ENCODE measurements at regions not wholly inside any gene's neighbourhood (a gene's known extent, or its start where the extent isn't known, plus 50 kb on each side); places are given as distances from the start of the nearest gene placed in this dataset.

DNA sequence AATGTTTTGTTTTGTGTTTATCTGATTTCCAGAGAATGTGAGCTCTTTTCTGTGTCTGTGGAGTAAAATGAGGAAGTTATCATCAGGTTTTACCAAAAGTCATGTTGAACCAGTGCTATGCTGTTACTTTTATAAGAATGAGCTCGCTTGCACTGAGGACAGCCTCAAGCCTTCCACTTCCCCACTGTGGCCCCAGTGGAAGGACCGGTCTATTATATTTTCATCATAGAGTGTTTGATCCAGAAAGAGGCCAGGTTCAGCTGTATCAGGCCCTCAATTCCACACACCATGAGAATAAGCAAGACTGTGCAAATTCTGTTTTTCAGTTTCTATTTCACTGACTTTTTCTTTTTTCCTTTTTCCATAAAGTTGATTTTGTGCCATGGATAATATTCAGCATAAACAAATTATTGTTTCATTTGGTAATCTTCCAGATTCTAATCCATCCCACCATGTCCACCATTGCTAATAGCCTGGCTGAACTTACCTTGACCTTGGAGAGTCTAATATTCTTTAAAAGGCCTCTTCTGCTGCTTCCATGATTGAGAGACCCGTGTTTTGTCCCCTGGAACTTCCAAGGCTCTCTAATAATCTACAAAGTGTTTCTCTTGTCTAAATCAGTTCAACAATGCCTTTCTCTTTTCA, 286.2 kb downstream of the THBS2 start:
- TF ChIP-seq CTCF (IDR thresholded peaks at IDR 0.05; ENCODE audit: low read depth, low read length, missing control alignments): no peak
- no peak for DNase-seq (ENCODE audit: low read depth)
- H3K4me3 ChIP-seq (ENCODE audit: low read depth, low read length): no peak overlapping the region

DNA sequence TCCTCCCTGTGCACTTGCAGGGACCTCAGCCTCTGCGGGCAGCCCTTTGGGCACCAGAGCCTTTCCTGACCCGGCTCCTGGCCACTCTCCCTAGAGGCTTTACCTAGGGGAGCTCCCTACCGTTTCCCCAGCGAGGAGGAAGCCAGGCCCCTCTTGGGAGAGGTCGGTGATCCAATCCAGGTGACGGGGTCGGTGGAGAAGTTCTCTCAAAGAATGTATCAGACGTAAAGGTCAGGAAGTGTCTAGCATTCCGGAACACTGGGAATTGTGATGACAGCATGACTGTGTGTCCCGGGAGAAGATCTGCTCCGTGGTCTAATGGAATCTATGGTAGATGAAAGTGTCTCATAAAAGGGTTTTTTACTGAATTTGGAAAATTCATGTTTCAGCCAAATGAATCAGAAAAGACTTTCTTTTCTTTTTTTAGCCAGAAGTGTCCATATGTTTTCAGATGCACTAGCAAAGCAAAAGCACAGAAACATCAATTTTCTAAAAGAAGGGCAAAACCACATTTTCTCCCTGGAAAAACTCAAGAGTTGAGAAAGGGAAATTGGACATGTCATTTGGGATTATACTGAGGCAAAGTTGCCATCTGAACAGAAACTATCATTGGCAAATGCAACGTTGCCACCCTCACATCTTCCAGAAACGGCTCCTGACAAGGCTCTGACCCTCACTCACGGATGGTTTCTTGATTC, 289.4 kb downstream of the THBS2 start:
- H3K4me3 ChIP-seq (ENCODE audit: low read depth, low read length): no peak overlapping the region
- no peak for TF ChIP-seq CTCF (IDR thresholded peaks at IDR 0.05; ENCODE audit: low read depth, low read length, missing control alignments)
- DNase-seq (ENCODE audit: low read depth): no peak

GRCh38 chr6:168962886-168963285, 290.8 kb downstream of the THBS2 start:
- DNase-seq (ENCODE audit: low read depth): no peak
- TF ChIP-seq CTCF (IDR thresholded peaks at IDR 0.05; ENCODE audit: low read depth, low read length, missing control alignments): no peak
- H3K4me3 ChIP-seq (ENCODE audit: low read depth, low read length): no peak overlapping the region

DNA sequence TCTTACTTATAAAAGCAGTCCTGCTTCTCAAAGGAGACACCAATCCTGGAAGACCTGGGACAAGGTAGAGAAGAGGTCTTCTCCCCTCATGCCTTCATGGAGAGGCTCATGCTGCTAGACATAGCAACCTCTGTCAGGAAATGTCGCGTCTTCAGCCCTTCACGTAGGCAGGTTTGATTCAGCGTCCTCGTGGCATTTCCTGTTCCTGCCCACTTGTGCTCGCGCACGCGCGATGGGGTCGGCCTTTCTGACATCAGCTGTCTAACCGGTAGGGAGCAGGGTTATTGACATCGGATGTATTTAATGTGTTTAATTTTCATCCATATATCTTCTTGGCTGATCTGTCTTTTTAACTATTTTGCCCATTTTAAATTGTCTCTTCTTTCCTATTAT, 292.4 kb downstream of the THBS2 start:
- no peak overlapping the region for H3K4me3 ChIP-seq (ENCODE audit: low read depth, low read length)
- no peak for TF ChIP-seq CTCF (IDR thresholded peaks at IDR 0.05; ENCODE audit: low read depth, low read length, missing control alignments)
- DNase-seq (ENCODE audit: low read depth): no peak

- no peak for TF ChIP-seq CTCF (IDR thresholded peaks at IDR 0.05; ENCODE audit: low read depth, low read length, missing control alignments)
- H3K4me3 ChIP-seq (ENCODE audit: low read depth, low read length): no peak overlapping the region
- DNase-seq (ENCODE audit: low read depth): no peak
Observed at GRCh38 chr6:168960551-168961263, 292.9 kb downstream of the THBS2 start.

DNA sequence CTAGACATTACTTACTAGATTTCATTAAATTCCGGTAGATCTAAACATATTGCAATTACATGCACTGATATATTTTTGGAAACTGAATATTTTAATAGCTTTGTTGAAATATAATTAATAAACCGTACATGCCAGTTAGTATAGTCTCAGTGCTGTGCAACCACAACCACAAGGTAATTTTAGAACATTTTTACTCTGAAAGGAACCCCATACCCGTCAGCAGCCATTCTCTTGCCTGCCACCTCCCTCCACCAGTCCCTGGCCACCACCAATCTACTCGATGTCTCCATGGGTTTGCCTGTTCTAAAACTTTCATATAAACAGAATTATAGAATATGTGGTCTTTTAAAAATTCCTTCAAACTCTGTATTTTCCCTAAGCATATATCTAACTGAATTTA, 293.9 kb downstream of the THBS2 start:
- H3K4me3 ChIP-seq (ENCODE audit: low read depth, low read length): no peak overlapping the region
- TF ChIP-seq CTCF (IDR thresholded peaks at IDR 0.05; ENCODE audit: low read depth, low read length, missing control alignments): no peak
- no peak for DNase-seq (ENCODE audit: low read depth)
